HEK293 (cell line): ENCODE measurements at regions not wholly inside any gene's neighbourhood (a gene's known extent, or its start where the extent isn't known, plus 50 kb on each side); places are given as distances from the start of the nearest gene placed in this dataset.

Experiments
- TF ChIP-seq, protein P1 (sequence below): fragments of 450-650 bp; formaldehyde crosslinking; IDR thresholded peaks from 2 replicates; pipeline ENCODE4 v1.5.1; 2016; ENCODE audit warnings: missing biosample characterization, missing genetic modification characterization
- TF ChIP-seq, protein P2 (sequence below): fragments of 450-650 bp; formaldehyde crosslinking; IDR thresholded peaks from 2 replicates; pipeline ENCODE4 v1.5.1; 2016; ENCODE audit warnings: missing biosample characterization, missing genetic modification characterization, borderline replicate concordance

DNA sequence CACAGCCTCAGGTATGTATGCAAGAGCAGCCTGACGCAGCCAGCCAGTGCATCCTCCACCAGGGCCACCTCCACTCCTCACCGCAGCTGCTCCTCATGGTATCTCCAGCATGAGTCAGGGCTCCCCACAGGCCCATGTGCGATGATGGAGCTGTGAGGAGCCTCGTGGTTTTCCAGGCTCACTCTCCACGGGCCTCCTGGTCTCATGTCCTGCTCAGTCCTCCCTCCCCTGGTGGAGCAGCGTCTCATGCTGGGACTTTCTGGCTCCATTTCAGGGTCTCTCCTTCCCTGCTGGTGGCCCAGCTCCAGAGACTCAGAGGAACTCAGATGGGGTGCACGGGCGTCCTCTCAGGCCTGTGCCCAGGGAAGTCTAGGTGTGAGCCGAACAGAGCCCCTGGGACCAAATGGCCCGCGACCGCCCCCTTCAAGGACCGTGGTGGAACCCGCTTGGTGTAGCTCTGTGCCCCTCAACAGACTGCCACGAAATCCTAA lies 70.4 kb downstream of the METRNL start:
- TF ChIP-seq, protein P1, sequence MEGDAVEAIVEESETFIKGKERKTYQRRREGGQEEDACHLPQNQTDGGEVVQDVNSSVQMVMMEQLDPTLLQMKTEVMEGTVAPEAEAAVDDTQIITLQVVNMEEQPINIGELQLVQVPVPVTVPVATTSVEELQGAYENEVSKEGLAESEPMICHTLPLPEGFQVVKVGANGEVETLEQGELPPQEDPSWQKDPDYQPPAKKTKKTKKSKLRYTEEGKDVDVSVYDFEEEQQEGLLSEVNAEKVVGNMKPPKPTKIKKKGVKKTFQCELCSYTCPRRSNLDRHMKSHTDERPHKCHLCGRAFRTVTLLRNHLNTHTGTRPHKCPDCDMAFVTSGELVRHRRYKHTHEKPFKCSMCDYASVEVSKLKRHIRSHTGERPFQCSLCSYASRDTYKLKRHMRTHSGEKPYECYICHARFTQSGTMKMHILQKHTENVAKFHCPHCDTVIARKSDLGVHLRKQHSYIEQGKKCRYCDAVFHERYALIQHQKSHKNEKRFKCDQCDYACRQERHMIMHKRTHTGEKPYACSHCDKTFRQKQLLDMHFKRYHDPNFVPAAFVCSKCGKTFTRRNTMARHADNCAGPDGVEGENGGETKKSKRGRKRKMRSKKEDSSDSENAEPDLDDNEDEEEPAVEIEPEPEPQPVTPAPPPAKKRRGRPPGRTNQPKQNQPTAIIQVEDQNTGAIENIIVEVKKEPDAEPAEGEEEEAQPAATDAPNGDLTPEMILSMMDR = no peak
- TF ChIP-seq, protein P2, sequence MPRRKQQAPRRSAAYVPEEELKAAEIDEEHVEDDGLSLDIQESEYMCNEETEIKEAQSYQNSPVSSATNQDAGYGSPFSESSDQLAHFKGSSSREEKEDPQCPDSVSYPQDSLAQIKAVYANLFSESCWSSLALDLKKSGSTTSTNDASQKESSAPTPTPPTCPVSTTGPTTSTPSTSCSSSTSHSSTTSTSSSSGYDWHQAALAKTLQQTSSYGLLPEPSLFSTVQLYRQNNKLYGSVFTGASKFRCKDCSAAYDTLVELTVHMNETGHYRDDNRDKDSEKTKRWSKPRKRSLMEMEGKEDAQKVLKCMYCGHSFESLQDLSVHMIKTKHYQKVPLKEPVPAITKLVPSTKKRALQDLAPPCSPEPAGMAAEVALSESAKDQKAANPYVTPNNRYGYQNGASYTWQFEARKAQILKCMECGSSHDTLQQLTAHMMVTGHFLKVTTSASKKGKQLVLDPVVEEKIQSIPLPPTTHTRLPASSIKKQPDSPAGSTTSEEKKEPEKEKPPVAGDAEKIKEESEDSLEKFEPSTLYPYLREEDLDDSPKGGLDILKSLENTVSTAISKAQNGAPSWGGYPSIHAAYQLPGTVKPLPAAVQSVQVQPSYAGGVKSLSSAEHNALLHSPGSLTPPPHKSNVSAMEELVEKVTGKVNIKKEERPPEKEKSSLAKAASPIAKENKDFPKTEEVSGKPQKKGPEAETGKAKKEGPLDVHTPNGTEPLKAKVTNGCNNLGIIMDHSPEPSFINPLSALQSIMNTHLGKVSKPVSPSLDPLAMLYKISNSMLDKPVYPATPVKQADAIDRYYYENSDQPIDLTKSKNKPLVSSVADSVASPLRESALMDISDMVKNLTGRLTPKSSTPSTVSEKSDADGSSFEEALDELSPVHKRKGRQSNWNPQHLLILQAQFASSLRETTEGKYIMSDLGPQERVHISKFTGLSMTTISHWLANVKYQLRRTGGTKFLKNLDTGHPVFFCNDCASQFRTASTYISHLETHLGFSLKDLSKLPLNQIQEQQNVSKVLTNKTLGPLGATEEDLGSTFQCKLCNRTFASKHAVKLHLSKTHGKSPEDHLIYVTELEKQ (tag by site-specific recombination) = no peak
